Lower leg skin (tissue), 3 donors: ENCODE measurements at regions not wholly inside any gene's neighbourhood (a gene's known extent, or its start where the extent isn't known, plus 50 kb on each side); places are given as distances from the start of the nearest gene placed in this dataset.

Experiments used
- POLR2A ChIP-seq, 2 donors: fragments of 450-650 bp; IDR thresholded peaks; one replicate each; pipeline ENCODE4 v1.6.1; 2016 to 2017; ENCODE audit warnings: antibody characterized with exemption in 2 of 2, mild to moderate bottlenecking in 1 of 2, moderate library complexity in 1 of 2
- TF ChIP-seq, protein P1 (sequence below), 3 donors: fragments of 450-650 bp; IDR thresholded peaks; one replicate each; pipeline ENCODE4 v1.5.1; 2016; ENCODE audit warnings: antibody characterized with exemption in 3 of 3, mild to moderate bottlenecking in 3 of 3, moderate library complexity in 2 of 3

DNA sequence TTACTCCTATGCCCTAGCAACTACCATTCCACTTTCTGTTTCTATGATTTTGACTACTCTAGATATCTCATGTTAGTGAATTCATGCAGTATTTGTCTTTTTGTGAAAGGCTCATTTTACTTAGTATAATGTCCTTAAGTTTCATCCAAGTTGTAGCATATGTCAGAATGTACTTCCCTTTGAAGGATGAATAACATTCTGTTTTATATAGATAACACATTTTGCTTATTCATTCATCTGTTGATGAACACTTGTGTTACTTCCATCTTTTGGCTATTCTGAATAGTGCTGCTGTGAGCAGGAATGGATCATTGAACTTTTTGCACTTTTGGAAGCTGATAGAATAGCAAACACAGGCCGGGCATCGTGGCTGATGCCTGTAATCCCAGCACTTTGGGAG is 140.2 kb upstream of the MYO10 start:
- TF ChIP-seq, protein P1, sequence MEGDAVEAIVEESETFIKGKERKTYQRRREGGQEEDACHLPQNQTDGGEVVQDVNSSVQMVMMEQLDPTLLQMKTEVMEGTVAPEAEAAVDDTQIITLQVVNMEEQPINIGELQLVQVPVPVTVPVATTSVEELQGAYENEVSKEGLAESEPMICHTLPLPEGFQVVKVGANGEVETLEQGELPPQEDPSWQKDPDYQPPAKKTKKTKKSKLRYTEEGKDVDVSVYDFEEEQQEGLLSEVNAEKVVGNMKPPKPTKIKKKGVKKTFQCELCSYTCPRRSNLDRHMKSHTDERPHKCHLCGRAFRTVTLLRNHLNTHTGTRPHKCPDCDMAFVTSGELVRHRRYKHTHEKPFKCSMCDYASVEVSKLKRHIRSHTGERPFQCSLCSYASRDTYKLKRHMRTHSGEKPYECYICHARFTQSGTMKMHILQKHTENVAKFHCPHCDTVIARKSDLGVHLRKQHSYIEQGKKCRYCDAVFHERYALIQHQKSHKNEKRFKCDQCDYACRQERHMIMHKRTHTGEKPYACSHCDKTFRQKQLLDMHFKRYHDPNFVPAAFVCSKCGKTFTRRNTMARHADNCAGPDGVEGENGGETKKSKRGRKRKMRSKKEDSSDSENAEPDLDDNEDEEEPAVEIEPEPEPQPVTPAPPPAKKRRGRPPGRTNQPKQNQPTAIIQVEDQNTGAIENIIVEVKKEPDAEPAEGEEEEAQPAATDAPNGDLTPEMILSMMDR (IDR thresholded peaks at IDR 0.05): no peak
- no peak for TF ChIP-seq POLR2A (IDR thresholded peaks at IDR 0.05)
